Suprapubic skin (tissue), 4 donors: ENCODE measurements at regions not wholly inside any gene's neighbourhood (a gene's known extent, or its start where the extent isn't known, plus 50 kb on each side); places are given as distances from the start of the nearest gene placed in this dataset.

Experiments
- DNase-seq, 2 donors: peaks; one replicate each; pipeline ENCODE4 v3.0.0-alpha.2; 2019; ENCODE audit warnings: low spot score in 2 of 2
- H3K27ac ChIP-seq: fragments of 200-600 bp; sonication (generic); one replicate; pipeline ENCODE4 v1.5.1; 2019
- H3K27me3 ChIP-seq: fragments of 200-600 bp; sonication (generic); one replicate; pipeline ENCODE4 v1.5.1; 2019
- H3K36me3 ChIP-seq: fragments of 200-600 bp; sonication (generic); one replicate; pipeline ENCODE4 v1.5.1; 2019
- H3K4me1 ChIP-seq: fragments of 200-600 bp; sonication (generic); one replicate; pipeline ENCODE4 v1.5.1; 2019
- H3K4me3 ChIP-seq: fragments of 200-600 bp; sonication (generic); one replicate; pipeline ENCODE4 v1.5.1; 2019; ENCODE audit warnings: mild to moderate bottlenecking
- H3K9me3 ChIP-seq: fragments of 200-600 bp; sonication (generic); one replicate; pipeline ENCODE4 v1.5.1; 2019
- EP300 ChIP-seq: sonication (generic); formaldehyde crosslinking; IDR thresholded peaks from one replicate; pipeline ENCODE4 v1.6.1; 2017; ENCODE audit warnings: antibody characterized with exemption
- POLR2A ChIP-seq, 2 donors: fragments of 450-650 bp; IDR thresholded peaks; one replicate each; pipeline ENCODE4 v1.6.1; 2017; ENCODE audit warnings: antibody characterized with exemption in 2 of 2, mild to moderate bottlenecking in 2 of 2, moderate library complexity in 2 of 2
- POLR2AphosphoS5 ChIP-seq, 3 donors: sonication (generic); formaldehyde crosslinking; IDR thresholded peaks; one replicate each; pipeline ENCODE4 v1.6.1; 2017; ENCODE audit warnings: antibody characterized with exemption in 3 of 3
- WGBS: methylation state at CpG from one replicate; pipeline ENCODE4 v1.1.5; 2018; 5-methylcytosine and 5-hydroxymethylcytosine counted together
- TF ChIP-seq, protein P1 (sequence below), 2 donors: fragments of 200-600 bp in 1 of 2; fragments of 450-650 bp in 1 of 2; sonication (generic) in 1 of 2; IDR thresholded peaks; one replicate each; pipeline ENCODE4 v1.5.1; 2016 to 2019; ENCODE audit warnings: antibody characterized with exemption in 2 of 2, mild to moderate bottlenecking in 1 of 2, moderate library complexity in 1 of 2

DNA sequence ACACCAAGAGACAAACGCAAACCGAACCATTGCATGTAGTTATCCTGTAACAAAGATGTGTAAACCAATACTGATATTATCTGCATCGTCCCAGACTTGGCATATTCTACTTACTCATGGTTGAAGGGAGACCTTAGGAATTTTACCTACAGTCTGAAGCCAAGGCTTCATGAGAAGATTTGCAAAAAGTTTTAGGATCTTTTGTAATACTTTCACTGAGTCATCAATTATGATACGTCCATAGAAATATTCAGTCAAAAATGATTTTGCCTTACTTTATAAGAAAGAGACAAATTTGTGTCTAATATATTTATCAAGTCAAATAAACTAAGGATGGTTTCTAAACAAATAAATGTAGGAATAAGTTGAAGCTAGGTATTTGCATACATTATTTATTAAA, 1176.1 kb upstream of the ADGRL2 start:
- Histone ChIP-seq H3K36me3 (no peaks in the 10 kb centered on the region), H3K4me3 (no peak overlapping the region), H3K4me1 (no peaks in the 10 kb centered on the region), H3K9me3 (no peaks in the 10 kb centered on the region), H3K27me3 (no peaks in the 10 kb centered on the region), H3K27ac (no peak overlapping the region)
- TF ChIP-seq EP300 (no peak), POLR2AphosphoS5 (IDR thresholded peaks at IDR 0.05) (no peak), POLR2A (IDR thresholded peaks at IDR 0.05) (no peak)
- TF ChIP-seq, protein P1, sequence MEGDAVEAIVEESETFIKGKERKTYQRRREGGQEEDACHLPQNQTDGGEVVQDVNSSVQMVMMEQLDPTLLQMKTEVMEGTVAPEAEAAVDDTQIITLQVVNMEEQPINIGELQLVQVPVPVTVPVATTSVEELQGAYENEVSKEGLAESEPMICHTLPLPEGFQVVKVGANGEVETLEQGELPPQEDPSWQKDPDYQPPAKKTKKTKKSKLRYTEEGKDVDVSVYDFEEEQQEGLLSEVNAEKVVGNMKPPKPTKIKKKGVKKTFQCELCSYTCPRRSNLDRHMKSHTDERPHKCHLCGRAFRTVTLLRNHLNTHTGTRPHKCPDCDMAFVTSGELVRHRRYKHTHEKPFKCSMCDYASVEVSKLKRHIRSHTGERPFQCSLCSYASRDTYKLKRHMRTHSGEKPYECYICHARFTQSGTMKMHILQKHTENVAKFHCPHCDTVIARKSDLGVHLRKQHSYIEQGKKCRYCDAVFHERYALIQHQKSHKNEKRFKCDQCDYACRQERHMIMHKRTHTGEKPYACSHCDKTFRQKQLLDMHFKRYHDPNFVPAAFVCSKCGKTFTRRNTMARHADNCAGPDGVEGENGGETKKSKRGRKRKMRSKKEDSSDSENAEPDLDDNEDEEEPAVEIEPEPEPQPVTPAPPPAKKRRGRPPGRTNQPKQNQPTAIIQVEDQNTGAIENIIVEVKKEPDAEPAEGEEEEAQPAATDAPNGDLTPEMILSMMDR (IDR thresholded peaks at IDR 0.05): no peak
- WGBS: 66% methylated on average over 4 of the region's 4 CpGs
- DNase-seq: no peak

DNA sequence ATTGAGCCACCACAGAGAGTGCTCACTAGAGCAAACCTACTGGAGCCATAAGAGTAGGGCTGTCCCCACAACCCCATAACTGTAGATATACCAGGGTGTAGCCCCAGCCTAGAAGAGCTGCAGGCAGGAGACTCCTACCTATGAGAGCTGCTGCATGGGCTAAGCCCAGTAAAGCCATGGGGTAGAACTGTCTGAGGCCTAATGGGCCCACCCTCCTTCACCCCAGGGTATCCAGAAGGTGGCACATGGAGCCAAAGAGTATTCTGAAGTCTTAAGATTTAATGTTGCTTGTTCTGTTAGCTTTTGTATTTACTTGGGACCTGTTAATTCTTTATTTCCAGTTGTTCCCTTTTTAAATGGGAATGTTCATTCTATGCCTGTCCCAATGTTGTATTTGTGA, 1193.7 kb upstream of the ADGRL2 start:
- no peak for DNase-seq
- Histone ChIP-seq H3K4me1 (no peaks in the 10 kb centered on the region), H3K4me3 (no peak overlapping the region), H3K9me3 (peaks cover 4% of the 10 kb centered on the region), H3K27ac (no peak overlapping the region), H3K36me3 (no peaks in the 10 kb centered on the region), H3K27me3 (no peaks in the 10 kb centered on the region)
- TF ChIP-seq EP300: no peak
- TF ChIP-seq POLR2A (IDR thresholded peaks at IDR 0.05): no peak
- TF ChIP-seq, protein P1 (IDR thresholded peaks at IDR 0.05): no peak
- no peak for TF ChIP-seq POLR2AphosphoS5 (IDR thresholded peaks at IDR 0.05)

DNA sequence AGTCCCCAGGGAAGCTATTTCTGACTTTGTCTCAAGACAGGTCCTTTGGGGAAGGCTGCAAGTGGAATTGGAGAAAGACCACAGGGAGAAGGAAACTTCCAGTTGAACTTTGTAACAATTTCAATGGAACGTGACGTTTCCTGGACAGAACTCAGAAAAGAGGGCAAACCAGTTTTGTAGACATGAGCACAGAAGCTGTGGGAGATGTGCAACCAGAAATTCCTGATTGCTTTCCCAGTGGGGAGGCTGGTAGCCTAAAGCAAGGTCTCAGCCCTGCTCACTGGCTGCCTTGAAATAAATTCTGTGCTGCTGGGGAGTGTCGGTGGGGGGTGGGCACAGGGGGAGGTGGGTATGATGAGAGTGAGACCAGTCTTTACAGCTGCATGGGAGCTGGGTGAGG, 1206.7 kb upstream of the ADGRL2 start:
- TF ChIP-seq POLR2AphosphoS5 (IDR thresholded peaks at IDR 0.05) (no peak), EP300 (no peak), POLR2A (IDR thresholded peaks at IDR 0.05) (no peak)
- TF ChIP-seq, protein P1 (IDR thresholded peaks at IDR 0.05): no peak
- no peaks in the 10 kb centered on the region for H3K36me3 ChIP-seq
- peaks cover 21% of the 10 kb centered on the region for H3K9me3 ChIP-seq
- no peak overlapping the region for H3K27ac ChIP-seq
- H3K27me3 ChIP-seq: no peaks in the 10 kb centered on the region
- DNase-seq: no peak
- WGBS: 51% methylated on average over 3 of the region's 3 CpGs
- H3K4me1 ChIP-seq: no peaks in the 10 kb centered on the region
- no peak overlapping the region for H3K4me3 ChIP-seq

DNA sequence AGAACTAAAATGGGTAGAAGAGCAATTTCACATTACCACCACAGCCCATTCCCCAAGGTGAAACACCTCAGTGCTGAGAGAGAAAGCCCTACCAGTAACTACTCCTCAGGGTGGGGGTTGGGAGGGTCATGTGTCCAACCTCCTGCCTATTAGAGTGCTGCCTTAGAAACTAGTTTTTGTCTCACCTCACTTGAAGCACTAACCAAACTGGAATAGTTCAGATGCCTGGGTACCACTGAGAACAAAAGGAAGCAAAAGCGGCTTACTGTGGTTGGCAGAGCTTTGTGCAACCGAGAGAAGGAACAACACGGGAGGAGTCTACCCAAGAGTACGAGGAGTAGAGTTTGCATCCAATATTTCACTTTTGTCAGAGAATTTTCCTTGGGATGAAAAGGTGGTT, 1207.5 kb upstream of the ADGRL2 start:
- Histone ChIP-seq H3K27ac (no peak overlapping the region), H3K36me3 (no peaks in the 10 kb centered on the region), H3K9me3 (peaks cover 17% of the 10 kb centered on the region), H3K4me3 (no peak overlapping the region), H3K27me3 (no peaks in the 10 kb centered on the region), H3K4me1 (no peaks in the 10 kb centered on the region)
- TF ChIP-seq POLR2AphosphoS5 (IDR thresholded peaks at IDR 0.05): no peak
- TF ChIP-seq POLR2A (IDR thresholded peaks at IDR 0.05): no peak
- TF ChIP-seq, protein P1 (IDR thresholded peaks at IDR 0.05): no peak
- TF ChIP-seq EP300: no peak
- DNase-seq: no peak
- 85% methylated on average over 4 of the region's 4 CpGs for WGBS

DNA sequence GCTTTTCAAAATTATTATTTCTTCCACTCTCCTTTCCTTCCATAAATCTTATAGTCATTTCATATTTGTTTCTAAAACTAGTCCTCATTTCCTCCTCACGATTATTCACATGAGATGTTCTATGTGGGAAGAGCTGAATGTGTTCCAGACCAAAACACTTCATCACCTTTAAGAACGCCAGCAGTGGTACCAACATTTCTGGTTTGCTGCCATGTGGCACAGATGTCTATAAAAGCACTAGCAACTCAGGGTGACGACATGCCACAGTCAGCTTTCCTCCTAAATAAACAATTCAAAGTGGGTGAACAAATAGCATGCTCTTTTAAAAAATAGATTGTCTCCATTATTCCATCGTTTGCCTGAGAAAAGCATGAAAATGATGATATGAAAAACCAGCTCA, 1217.8 kb upstream of the ADGRL2 start:
- H3K27me3 ChIP-seq: no peaks in the 10 kb centered on the region
- H3K4me3 ChIP-seq: no peak overlapping the region
- 52% methylated on average over 4 of the region's 4 CpGs for WGBS
- H3K27ac ChIP-seq: no peak overlapping the region
- no peaks in the 10 kb centered on the region for H3K9me3 ChIP-seq
- DNase-seq: no peak
- no peaks in the 10 kb centered on the region for H3K4me1 ChIP-seq
- H3K36me3 ChIP-seq: no peaks in the 10 kb centered on the region
- TF ChIP-seq POLR2A (IDR thresholded peaks at IDR 0.05) (no peak), POLR2AphosphoS5 (IDR thresholded peaks at IDR 0.05) (no peak), EP300 (no peak)
- TF ChIP-seq, protein P1 (IDR thresholded peaks at IDR 0.05): no peak
